IPS DF 6.9 (cell line): ENCODE measurements at regions not wholly inside any gene's neighbourhood (a gene's known extent, or its start where the extent isn't known, plus 50 kb on each side); places are given as distances from the start of the nearest gene placed in this dataset.
A peak's percentile ranks its signal among the peaks of the same experiment; 100 is the strongest.
"Not testable (repeated sequence)": the region's sequence is repeated elsewhere in the genome, so short reads cannot be mapped to it uniquely, and the experiment has no call there.

Experiments used
- DNase-seq: peaks from one replicate; pipeline ENCODE4 v3.0.0-alpha.2; 2013; ENCODE audit warnings: low read depth, low spot score
- H3K27ac ChIP-seq: one replicate; pipeline ENCODE4 v1.5.1; 2013; ENCODE audit warnings: low read length, control low read depth
- H3K27me3 ChIP-seq: 2 replicates; pipeline ENCODE4 v1.6.1; 2013; ENCODE audit warnings: mild to moderate bottlenecking, low read length; ENCODE audit not compliant: control insufficient read depth, insufficient read depth
- H3K36me3 ChIP-seq: 2 replicates; pipeline ENCODE4 v1.6.1; 2013; ENCODE audit warnings: low read length; ENCODE audit not compliant: control insufficient read depth, insufficient read depth
- H3K4me1 ChIP-seq: 2 replicates; pipeline ENCODE4 v1.6.1; 2013; ENCODE audit warnings: low read length; ENCODE audit not compliant: control insufficient read depth, insufficient read depth
- H3K4me3 ChIP-seq: 2 replicates; pipeline ENCODE4 v1.5.1; 2013; ENCODE audit warnings: mild to moderate bottlenecking, low read length
- H3K9me3 ChIP-seq: 2 replicates; pipeline ENCODE4 v1.6.1; 2013; ENCODE audit warnings: low read length, inconsistent platforms; ENCODE audit not compliant: control insufficient read depth, insufficient read depth
- WGBS: extraction: QIAGEN DNeasy Blood & Tissue Kit; methylation state at CpG from one replicate; pipeline ENCODE4 v1.1.7; 2013; ENCODE audit warnings: mixed read lengths, missing lambda C conversion rate; ENCODE audit not compliant: insufficient read length, insufficient coverage; 5-methylcytosine and 5-hydroxymethylcytosine counted together

DNA sequence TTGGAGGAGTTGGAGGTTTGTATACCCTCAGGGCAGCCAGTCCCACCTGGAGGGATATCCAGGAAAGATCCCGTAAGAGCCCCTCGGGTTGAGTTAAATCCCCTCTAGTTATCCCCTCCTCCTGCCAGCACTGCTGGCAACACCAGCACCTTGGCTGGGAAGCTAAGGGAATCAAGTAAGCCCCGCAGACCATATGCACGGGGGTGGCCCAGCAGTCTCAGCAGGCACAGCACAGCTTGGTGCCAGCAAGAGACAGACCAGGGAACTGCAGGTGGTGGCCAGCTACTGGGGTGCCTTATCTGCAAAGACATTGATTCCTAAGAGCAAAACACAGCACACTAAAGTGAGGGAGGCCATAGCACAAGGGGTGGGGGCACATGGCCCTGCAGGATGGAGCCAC is 173.8 kb downstream of the GOLGA6L4 start:
- not testable (repeated sequence) for H3K4me1 ChIP-seq, H3K4me3 ChIP-seq, DNase-seq, H3K27ac ChIP-seq, H3K27me3 ChIP-seq, H3K9me3 ChIP-seq, H3K36me3 ChIP-seq
- WGBS, result no CpG with 5 or more reads among the region's 4 CpGs

DNA sequence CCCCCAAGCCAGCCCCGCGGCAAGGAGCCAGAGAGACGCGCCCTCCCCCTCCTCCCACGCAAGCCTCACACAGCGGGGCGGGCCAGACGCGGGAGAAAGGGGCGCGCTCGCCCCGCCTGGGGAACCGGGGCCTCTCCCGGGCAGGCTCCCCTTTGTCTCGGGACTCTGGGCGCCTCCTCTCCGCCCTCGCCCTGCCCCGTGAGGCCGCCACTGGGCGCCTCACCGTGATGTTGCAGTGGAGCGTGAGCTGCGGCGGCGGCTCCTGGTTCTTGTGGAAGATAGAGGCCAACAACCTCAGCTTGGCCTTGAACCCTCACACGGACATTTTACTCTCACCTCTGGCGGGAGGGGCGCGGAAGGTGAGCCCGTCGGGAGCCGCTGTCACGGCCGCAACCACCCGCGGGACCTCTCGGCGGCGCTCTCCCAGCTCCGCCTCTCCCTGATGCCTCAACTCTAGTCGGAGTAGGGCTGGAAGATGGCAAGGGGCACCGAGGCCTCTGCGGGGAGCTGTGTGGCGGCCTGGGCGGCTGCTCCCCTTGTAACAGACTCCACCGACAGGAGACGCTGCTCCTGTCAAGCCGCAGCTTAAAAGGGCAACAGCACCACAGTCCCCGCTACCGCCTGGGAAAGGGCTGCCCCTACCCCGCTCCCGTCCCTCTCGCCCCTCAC is 179.2 kb upstream of the ZSCAN2 start:
- not testable (repeated sequence) for H3K9me3 ChIP-seq, DNase-seq, H3K27ac ChIP-seq, H3K36me3 ChIP-seq, H3K4me3 ChIP-seq, H3K27me3 ChIP-seq, H3K4me1 ChIP-seq
- no CpG with 5 or more reads among the region's 55 CpGs for WGBS

DNA sequence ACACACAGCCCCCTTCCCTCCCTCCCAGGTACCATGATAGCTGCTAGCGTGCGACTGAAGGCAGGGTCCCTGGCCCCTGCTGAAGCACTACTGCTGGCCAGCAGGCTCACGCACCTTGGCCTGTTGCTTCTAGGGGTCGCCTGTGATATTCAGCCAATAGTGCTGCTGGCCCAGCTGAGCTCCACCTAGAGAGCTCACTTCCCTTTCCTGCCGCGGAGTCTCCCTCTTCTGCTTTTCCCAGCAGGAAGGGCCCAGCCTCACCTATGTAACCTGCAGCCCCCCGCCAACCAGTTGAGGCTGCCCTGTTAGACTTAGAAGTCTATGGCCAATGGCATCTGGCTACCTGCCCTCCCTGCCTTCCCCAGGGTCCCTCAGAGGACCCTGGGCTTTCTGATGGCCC is 175.5 kb upstream of the ZSCAN2 start:
- DNase-seq, H3K4me1 ChIP-seq, H3K27me3 ChIP-seq, H3K27ac ChIP-seq, H3K36me3 ChIP-seq, H3K9me3 ChIP-seq, H3K4me3 ChIP-seq: not testable (repeated sequence)
- WGBS, result no CpG with 5 or more reads among the region's 7 CpGs

DNA sequence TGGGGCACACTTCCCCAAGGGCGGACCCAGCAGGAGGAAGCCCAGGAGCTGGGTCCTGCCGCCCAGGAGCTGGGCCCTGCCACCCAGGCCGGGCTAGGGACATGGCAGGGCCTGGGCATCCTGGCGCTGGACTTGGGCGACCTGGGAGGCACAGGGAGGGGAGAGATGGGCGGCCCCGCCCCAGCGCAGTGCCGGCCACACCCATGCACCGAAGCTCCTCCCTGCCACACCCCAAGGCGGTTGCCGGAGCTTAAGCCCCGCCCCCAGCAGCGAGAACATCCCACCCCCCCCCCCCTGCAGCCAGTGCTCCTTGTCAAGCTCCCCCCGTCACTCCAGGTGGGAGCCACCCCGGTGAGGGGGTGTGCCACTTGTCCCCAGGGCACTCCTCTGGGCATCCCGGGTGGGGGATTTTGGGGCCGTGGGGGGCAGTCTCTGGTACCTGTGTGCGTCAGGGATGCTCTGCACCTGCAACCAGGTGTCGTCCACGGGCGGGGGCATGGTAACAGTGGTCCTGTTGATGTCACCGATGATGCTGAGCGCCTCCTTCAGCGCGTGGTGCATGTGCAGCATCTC is 127.4 kb upstream of the ZSCAN2 start:
- H3K36me3 ChIP-seq, H3K9me3 ChIP-seq, H3K4me1 ChIP-seq, H3K27me3 ChIP-seq, H3K27ac ChIP-seq, H3K4me3 ChIP-seq, DNase-seq: not testable (repeated sequence)
- WGBS, result no CpG with 5 or more reads among the region's 26 CpGs

DNA sequence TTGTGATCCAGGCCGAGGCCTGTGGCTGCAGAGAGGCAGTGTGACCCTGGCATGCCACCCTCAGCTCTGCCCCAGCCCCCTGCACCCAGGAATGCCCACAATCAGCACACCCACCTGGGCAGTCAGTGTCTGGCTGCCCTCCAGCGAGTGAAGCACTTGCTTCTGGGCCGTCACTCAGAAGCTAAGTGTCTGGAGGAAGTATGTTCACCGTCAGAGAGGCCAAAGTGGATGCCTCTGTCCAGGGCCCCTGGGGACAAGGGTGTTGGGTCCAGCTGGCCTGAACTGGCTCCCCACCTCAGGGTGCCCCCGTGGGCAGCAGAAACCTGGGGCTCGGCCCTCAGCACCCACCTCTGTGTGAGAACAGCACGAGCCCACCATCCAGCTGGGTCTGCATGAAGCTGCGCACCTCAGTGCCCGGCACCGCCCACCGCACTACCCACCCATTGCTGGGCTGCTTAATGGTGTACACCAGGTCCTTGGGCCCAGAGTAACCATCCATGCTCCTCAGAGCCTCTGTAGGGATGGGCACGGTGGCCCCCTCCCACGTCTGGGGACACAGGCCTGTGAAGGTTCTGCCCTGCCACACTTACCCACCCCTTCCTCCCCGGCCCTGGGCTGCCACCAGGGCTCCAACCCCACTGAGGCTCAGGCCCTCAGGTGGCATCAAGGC is 124.3 kb upstream of the ZSCAN2 start:
- H3K9me3 ChIP-seq, H3K27me3 ChIP-seq, H3K27ac ChIP-seq, DNase-seq, H3K4me1 ChIP-seq, H3K36me3 ChIP-seq, H3K4me3 ChIP-seq: not testable (repeated sequence)
- no CpG with 5 or more reads among the region's 14 CpGs for WGBS

DNA sequence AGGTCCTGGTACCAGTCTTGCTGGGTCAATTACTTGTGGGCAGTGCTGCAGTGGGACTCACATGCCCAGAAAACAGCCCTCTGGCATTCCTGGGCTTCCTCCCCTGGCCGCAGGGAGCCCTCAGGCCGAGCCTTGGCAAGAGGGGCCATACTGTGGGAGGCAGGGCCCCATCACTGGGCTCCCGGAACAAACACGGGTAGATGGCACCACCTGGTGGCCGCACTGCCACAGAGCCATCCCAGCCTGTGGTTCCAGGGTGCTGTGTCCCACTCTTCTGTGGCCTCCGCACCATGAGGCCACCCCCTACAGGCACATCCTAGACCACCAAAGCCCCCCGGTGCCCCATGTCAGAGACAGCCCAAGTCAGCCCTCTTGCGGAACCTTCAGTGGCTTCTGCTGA is 123.3 kb upstream of the ZSCAN2 start:
- not testable (repeated sequence) for DNase-seq, H3K4me3 ChIP-seq, H3K9me3 ChIP-seq, H3K27ac ChIP-seq, H3K27me3 ChIP-seq, H3K36me3 ChIP-seq, H3K4me1 ChIP-seq
- WGBS, result no CpG with 5 or more reads among the region's 8 CpGs

DNA sequence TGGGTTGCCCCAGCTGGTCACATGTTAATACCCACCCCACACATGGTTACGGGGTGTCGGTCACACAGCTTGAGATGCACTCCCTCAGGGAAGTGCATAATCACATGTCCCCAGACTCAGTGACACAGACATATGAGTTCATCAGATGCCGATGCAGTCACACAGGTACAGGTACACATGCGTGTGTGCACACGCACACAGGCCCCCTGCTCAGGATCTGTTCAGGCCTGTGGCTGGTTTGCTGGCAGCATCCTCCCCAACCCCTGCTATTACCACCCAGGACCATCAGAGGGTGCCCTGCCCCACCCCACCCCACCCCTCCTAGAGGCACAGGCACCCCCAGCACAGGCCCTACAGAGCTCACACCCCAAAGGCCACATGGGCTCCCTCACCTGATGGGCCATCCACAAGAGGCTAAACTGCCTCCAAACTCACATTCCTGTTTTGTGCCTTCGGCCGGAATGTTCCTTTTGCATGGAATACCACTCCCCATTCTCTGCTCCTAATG is 120.6 kb upstream of the ZSCAN2 start:
- H3K36me3 ChIP-seq, H3K4me1 ChIP-seq, H3K27ac ChIP-seq, H3K9me3 ChIP-seq, H3K27me3 ChIP-seq, DNase-seq, H3K4me3 ChIP-seq: not testable (repeated sequence)
- no CpG with 5 or more reads among the region's 7 CpGs for WGBS

DNA sequence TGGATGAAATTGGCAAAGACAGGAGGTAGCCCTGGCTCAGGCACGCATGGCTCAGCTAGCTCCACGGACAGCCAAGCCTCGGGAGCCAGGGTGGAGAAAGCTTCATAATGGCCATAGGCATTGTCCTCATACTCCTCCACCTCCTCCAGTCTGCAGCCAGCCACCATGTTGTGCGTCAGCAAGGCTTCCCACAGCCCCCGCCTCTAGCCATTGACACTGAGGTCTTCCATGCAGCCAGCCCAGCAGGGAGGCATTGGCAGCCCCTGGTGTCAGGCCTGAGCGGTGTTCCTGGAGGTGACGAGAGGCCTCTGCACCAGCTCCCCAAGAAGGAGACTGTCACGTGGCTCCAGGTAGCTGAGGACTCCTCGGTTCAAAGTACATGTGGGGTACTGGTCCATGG is 117.0 kb upstream of the ZSCAN2 start:
- no CpG with 5 or more reads among the region's 9 CpGs for WGBS
- H3K4me3 ChIP-seq, H3K27ac ChIP-seq: not testable (repeated sequence)

DNA sequence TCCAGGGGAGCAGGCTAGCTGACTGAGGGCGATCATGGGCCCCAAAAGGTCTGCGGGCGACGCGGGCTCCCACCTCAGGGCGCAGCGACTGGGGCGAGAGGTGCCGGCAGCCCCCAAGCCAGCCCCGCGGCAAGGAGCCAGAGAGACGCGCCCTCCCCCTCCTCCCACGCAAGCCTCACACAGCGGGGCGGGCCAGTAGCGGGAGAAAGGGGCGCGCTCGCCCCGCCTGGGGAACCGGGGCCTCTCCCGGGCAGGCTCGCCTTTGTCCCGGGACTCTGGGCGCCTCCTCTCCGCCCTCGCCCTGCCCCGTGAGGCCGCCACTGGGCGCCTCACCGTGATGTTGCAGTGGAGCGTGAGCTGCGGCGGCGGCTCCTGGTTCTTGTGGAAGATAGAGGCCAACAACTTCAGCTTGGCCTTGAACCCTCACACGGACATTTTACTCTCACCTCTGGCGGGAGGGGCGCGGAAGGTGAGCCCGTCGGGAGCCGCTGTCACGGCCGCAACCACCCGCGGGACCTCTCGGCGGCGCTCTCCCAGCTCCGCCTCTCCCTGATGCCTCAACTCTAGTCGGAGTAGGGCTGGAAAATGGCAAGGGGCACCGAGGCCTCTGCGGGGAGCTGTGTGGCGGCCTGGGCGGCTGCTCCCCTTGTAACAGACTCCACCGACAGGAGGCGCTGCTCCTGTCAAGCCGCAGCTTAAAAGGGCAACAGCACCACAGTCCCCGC is 100.5 kb upstream of the ZSCAN2 start:
- H3K9me3 ChIP-seq, H3K4me1 ChIP-seq, H3K27me3 ChIP-seq, H3K27ac ChIP-seq, DNase-seq, H3K36me3 ChIP-seq: not testable (repeated sequence)
- no CpG with 5 or more reads among the region's 60 CpGs for WGBS
- peak overlapping the region; percentile 49; the same call in 1 of the 2 replicates for H3K4me3 ChIP-seq

More for the DNA sequence above, 117.0 kb upstream of the ZSCAN2 start:
- H3K9me3 ChIP-seq, DNase-seq, H3K27me3 ChIP-seq, H3K4me1 ChIP-seq, H3K36me3 ChIP-seq: not testable (repeated sequence)

DNA sequence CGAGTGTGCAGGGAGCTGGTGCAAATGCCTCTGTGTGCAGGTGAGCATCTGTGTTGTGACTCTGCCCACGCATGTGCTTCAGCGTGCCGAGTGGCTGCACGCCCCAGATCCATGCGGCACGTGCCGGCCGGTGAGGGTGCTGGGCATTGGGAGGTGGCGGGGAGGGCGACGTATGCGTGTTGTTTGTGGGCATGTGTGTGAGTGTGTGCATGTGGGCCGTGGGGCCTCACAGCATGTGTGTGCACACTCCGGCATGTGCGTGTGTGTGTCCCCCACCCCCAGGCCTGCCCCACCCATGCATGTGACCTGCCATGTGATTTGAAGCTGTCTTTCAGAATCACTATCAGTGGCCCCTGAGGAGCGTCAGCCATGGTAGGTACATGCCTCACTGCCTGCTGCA is 97.7 kb upstream of the ZSCAN2 start:
- H3K9me3 ChIP-seq, H3K4me1 ChIP-seq: not testable (repeated sequence)
- WGBS, result no CpG with 5 or more reads among the region's 17 CpGs

More for the DNA sequence above, 97.7 kb upstream of the ZSCAN2 start:
- DNase-seq, H3K4me3 ChIP-seq, H3K27ac ChIP-seq, H3K27me3 ChIP-seq, H3K36me3 ChIP-seq: not testable (repeated sequence)
